Thyroid gland (tissue), 4 donors: ENCODE measurements at regions not wholly inside any gene's neighbourhood (a gene's known extent, or its start where the extent isn't known, plus 50 kb on each side); places are given as distances from the start of the nearest gene placed in this dataset.

Experiments used
- DNase-seq, 2 donors: peaks; one replicate each; pipeline ENCODE4 v3.0.0-alpha.2; 2019
- H3K27ac ChIP-seq, 3 donors: fragments of 200-600 bp; sonication (generic); 1 replicate in 2 of 3; 2 replicates in 1 of 3; pipeline ENCODE4 v1.5.1; 2016 to 2019; ENCODE audit warnings: mild to moderate bottlenecking in 1 of 3, moderate library complexity in 1 of 3
- H3K27me3 ChIP-seq: fragments of 200-600 bp; sonication (generic); one replicate; pipeline ENCODE4 v1.5.1; 2019
- H3K36me3 ChIP-seq, 2 donors: fragments of 200-600 bp; sonication (generic); one replicate each; pipeline ENCODE4 v1.5.1; 2016 to 2019
- H3K4me1 ChIP-seq, 2 donors: fragments of 200-600 bp; sonication (generic); one replicate each; pipeline ENCODE4 v1.5.1; 2017 to 2019
- H3K4me3 ChIP-seq, 3 donors: fragments of 200-600 bp; sonication (generic); replicated peaks in 1 of 3; 1 replicate in 2 of 3; 2 replicates in 1 of 3; pipeline ENCODE4 v1.5.1; 2016; ENCODE audit warnings: mild to moderate bottlenecking in 1 of 3
- H3K9me3 ChIP-seq: fragments of 200-600 bp; sonication (generic); one replicate; pipeline ENCODE4 v1.5.1; 2017
- POLR2A ChIP-seq, 2 donors: fragments of 450-650 bp; IDR thresholded peaks; one replicate each; pipeline ENCODE4 v1.6.1; 2017; ENCODE audit warnings: antibody characterized with exemption in 2 of 2, mild to moderate bottlenecking in 2 of 2, moderate library complexity in 1 of 2
- WGBS, 2 donors: methylation state at CpG; one replicate each; pipeline ENCODE4 v1.1.5; 2017; 5-methylcytosine and 5-hydroxymethylcytosine counted together
- intact Hi-C: fragments of 100-400 bp; cut with DNase I; formaldehyde crosslinking; loops from one replicate; pipeline ENCODE4 v1.15.1; 2023
- TF ChIP-seq, protein P1 (sequence below), 6 experiments: fragments of 200-600 bp in 3 of 6; fragments of 450-650 bp in 3 of 6; sonication (generic) in 3 of 6; IDR thresholded peaks; one replicate each; pipeline ENCODE4 v1.5.1; 2016 to 2019; ENCODE audit warnings: antibody characterized with exemption in 6 of 6, mild to moderate bottlenecking in 2 of 6, inconsistent platforms in 1 of 6, moderate library complexity in 1 of 6

DNA sequence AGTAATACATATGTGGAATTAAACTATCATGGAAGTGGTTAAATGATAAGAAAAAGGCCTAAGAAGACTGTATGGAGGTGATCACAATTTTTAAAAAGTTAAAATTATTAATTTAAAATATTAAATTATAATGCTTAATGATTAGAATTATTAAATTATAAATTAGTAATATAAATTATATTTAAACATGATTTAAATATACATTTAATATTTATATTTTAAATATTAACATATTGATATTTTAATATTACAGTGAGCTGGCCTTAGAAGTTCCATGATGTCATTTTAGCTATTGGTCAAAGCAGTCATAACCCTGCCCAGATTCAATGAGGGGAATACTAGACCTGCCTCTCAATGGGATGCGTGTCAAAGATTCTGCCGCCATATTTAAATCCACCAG lies 281.2 kb downstream of the PRDM2 start:
- Histone ChIP-seq H3K4me1 (no peaks in the 10 kb centered on the region), H3K36me3 (no peaks in the 10 kb centered on the region), H3K27ac (no peak overlapping the region), H3K4me3 (no peak overlapping the region), H3K9me3 (no peaks in the 10 kb centered on the region), H3K27me3 (no peaks in the 10 kb centered on the region)
- TF ChIP-seq POLR2A (IDR thresholded peaks at IDR 0.05), result no peak
- TF ChIP-seq, protein P1, sequence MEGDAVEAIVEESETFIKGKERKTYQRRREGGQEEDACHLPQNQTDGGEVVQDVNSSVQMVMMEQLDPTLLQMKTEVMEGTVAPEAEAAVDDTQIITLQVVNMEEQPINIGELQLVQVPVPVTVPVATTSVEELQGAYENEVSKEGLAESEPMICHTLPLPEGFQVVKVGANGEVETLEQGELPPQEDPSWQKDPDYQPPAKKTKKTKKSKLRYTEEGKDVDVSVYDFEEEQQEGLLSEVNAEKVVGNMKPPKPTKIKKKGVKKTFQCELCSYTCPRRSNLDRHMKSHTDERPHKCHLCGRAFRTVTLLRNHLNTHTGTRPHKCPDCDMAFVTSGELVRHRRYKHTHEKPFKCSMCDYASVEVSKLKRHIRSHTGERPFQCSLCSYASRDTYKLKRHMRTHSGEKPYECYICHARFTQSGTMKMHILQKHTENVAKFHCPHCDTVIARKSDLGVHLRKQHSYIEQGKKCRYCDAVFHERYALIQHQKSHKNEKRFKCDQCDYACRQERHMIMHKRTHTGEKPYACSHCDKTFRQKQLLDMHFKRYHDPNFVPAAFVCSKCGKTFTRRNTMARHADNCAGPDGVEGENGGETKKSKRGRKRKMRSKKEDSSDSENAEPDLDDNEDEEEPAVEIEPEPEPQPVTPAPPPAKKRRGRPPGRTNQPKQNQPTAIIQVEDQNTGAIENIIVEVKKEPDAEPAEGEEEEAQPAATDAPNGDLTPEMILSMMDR (IDR thresholded peaks at IDR 0.05), result no peak
- WGBS, 2 donors, result 97 to 99% methylated on average over 2 of the region's 2 CpGs
- no peak for DNase-seq
- intact Hi-C loops, result no loop called here

DNA sequence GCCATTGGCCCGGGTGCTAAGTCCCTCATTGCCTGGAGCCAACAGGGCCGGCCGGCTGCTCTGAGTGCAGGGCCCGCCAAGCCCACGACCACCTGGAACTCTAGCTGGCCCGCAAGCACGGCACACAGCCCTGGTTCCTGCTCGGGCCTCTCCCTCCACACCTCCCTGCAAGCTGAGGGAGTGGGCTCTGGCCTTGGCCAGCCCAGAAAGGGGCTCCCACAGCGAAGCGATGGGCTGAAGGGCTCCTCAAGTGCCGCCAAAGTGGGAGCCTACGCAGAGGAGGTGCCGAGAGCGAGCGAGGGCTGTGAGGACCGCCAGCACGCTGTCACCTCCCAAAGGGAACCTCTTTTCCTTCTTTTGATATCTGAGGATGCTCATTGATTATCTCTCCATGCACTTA lies 283.4 kb downstream of the PRDM2 start:
- H3K4me3 ChIP-seq, result no peak overlapping the region
- no peaks in the 10 kb centered on the region for H3K4me1 ChIP-seq
- DNase-seq, result no peak
- TF ChIP-seq, protein P1 (IDR thresholded peaks at IDR 0.05), result no peak
- no peak for TF ChIP-seq POLR2A (IDR thresholded peaks at IDR 0.05)
- H3K36me3 ChIP-seq, result no peaks in the 10 kb centered on the region
- no peaks in the 10 kb centered on the region for H3K9me3 ChIP-seq
- no peaks in the 10 kb centered on the region for H3K27me3 ChIP-seq
- intact Hi-C loops, result no loop called here
- WGBS, 2 donors, result 93 to 94% methylated on average over 9 to 17 of the region's 17 CpGs
- no peak overlapping the region for H3K27ac ChIP-seq

DNA sequence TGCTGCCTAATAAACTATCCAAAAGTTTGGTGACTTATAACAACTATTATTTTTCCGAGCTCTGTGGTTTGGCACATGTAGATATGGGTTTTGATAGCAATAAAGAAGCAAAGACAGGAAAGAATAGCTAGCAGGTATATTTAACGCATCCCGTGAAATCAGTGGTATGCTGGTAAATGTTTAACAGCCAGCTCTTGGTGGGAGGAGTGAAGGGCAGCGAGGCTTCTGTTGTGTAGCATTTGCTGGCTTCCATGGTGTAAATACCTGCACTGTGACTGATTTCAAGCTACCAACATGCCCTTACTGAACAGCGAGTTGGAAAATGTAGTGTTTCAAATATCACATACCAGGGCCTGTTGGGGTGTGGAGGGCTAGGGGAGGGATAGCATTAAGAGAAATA lies 291.0 kb downstream of the PRDM2 start:
- no peak for TF ChIP-seq POLR2A (IDR thresholded peaks at IDR 0.05)
- TF ChIP-seq, protein P1 (IDR thresholded peaks at IDR 0.05), result no peak
- intact Hi-C loops, result no loop called here
- DNase-seq, result no peak
- H3K4me3 ChIP-seq, result no peak overlapping the region
- H3K27ac ChIP-seq, result no peak overlapping the region
- H3K4me1 ChIP-seq, result no peaks in the 10 kb centered on the region
- WGBS, 2 donors, result 74 to 82% methylated on average over 5 of the region's 5 CpGs
- H3K36me3 ChIP-seq, result no peaks in the 10 kb centered on the region
- H3K9me3 ChIP-seq, result no peaks in the 10 kb centered on the region
- no peaks in the 10 kb centered on the region for H3K27me3 ChIP-seq

- DNase-seq, result no peak
- 64 to 66% methylated on average over 5 of the region's 5 CpGs for WGBS, 2 donors
- Histone ChIP-seq H3K4me1 (no peaks in the 10 kb centered on the region), H3K27ac (no peak overlapping the region), H3K27me3 (no peaks in the 10 kb centered on the region), H3K4me3 (no peak overlapping the region), H3K36me3 (no peaks in the 10 kb centered on the region), H3K9me3 (no peaks in the 10 kb centered on the region)
- intact Hi-C loops, result no loop called here
- TF ChIP-seq, protein P1 (IDR thresholded peaks at IDR 0.05), result no peak
- no peak for TF ChIP-seq POLR2A (IDR thresholded peaks at IDR 0.05)
These were observed 292.7 kb downstream of the PRDM2 start for GRCh38 chr1:13992489-13993285.

DNA sequence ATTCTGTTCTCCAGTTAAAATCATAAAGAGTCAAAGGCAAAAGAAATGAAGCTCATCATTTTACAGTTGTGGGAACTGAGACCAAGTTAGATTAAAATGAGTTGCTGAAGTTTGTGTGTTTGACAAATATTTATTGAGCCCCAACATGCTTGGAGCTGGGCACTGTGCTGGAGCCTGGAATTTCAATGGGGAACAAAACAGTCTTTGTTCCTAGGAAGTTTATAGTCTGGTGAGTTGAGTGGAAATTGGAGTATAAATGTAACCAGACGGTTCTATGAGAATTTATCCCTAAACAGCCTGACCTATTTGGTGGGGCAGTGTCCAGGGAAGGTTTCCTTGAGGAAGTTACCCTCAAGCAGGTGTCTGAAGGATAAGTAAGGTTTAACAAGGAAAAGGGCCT lies 294.4 kb downstream of the PRDM2 start:
- H3K36me3 ChIP-seq, result no peaks in the 10 kb centered on the region
- H3K9me3 ChIP-seq, result no peaks in the 10 kb centered on the region
- DNase-seq, result no peak
- no peak overlapping the region for H3K4me3 ChIP-seq
- no peaks in the 10 kb centered on the region for H3K27me3 ChIP-seq
- H3K27ac ChIP-seq, result no peak overlapping the region
- intact Hi-C loops, result no loop called here
- no peaks in the 10 kb centered on the region for H3K4me1 ChIP-seq
- 34 to 82% methylated on average over 1 of the region's 1 CpG for WGBS, 2 donors
- no peak for TF ChIP-seq POLR2A (IDR thresholded peaks at IDR 0.05)
- TF ChIP-seq, protein P1 (IDR thresholded peaks at IDR 0.05), result no peak
